ENCODE measurements at regions not wholly inside any gene's neighbourhood (a gene's known extent, or its start where the extent isn't known, plus 50 kb on each side); places are given as distances from the start of the nearest gene placed in this dataset.

- ATAC-seq: no peak
- Histone ChIP-seq H3K27ac (ENCODE audit: low read length) (no peak overlapping the region), H3K9me3 (ENCODE audit: control insufficient read depth, insufficient read depth, low read depth, low read length) (no peaks in the 10 kb centered on the region), H3K4me1 (ENCODE audit: control insufficient read depth, insufficient read depth, low read length) (no peaks in the 10 kb centered on the region), H3K4me3 (ENCODE audit: low read depth in 2 of 2, low read length in 2 of 2) (no peak overlapping the region), H3K36me3 (ENCODE audit: control insufficient read depth, insufficient read depth, low read length) (no peaks in the 10 kb centered on the region), H3K27me3 (ENCODE audit: control insufficient read depth, insufficient read depth, low read length) (no peaks in the 10 kb centered on the region)
- DNase-seq (ENCODE audit: low read depth, low spot score): no peak
- intact Hi-C loops (cut with micrococcal nuclease; ENCODE audit: unreplicated experiment): no loop called here
- ChIA-PET POLR2A (no interaction called here), CTCF (no interaction called here)
- in situ Hi-C loops (cut with HindIII; ENCODE audit: low pct_unique_long_range_greater_than_20kb, low sequenced_read_pairs): no loop called here
- TF ChIP-seq SIN3A (IDR thresholded peaks at IDR 0.05; ENCODE audit: borderline replicate concordance, insufficient read depth, low read depth, low read length): no peak
- no peak for TF ChIP-seq REST (IDR thresholded peaks at IDR 0.05; ENCODE audit: insufficient read depth in 1 of 2, low read depth in 2 of 2, low read length in 1 of 2)
- TF ChIP-seq CTCF (IDR thresholded peaks at IDR 0.05): no peak
- TF ChIP-seq TCF7L2 (IDR thresholded peaks at IDR 0.05; ENCODE audit: low read depth, low read length): no peak
- no peak for TF ChIP-seq POLR2AphosphoS5 (IDR thresholded peaks at IDR 0.05; ENCODE audit: low read depth, low read length)
- no TSS peak for BruUV-seq (replicated peaks)
Observed at GRCh38 chr18:71827301-71827700, 716.8 kb downstream of the CBLN2 start.

GRCh38 chr18:71815305-71815704 is 728.8 kb downstream of the CBLN2 start:
- Histone ChIP-seq H3K4me3 (ENCODE audit: low read depth in 2 of 2, low read length in 2 of 2) (no peak overlapping the region), H3K4me1 (ENCODE audit: control insufficient read depth, insufficient read depth, low read length) (no peaks in the 10 kb centered on the region), H3K27me3 (ENCODE audit: control insufficient read depth, insufficient read depth, low read length) (no peaks in the 10 kb centered on the region), H3K9me3 (ENCODE audit: control insufficient read depth, insufficient read depth, low read depth, low read length) (no peaks in the 10 kb centered on the region), H3K27ac (ENCODE audit: low read length) (no peak overlapping the region), H3K36me3 (ENCODE audit: control insufficient read depth, insufficient read depth, low read length) (no peaks in the 10 kb centered on the region)
- DNase-seq (ENCODE audit: low read depth, low spot score) (no peak), ATAC-seq (no peak)
- no TSS peak for BruUV-seq (replicated peaks)
- intact Hi-C loops (cut with micrococcal nuclease; ENCODE audit: unreplicated experiment): no loop called here
- ChIA-PET POLR2A (no interaction called here), CTCF (no interaction called here)
- TF ChIP-seq POLR2AphosphoS5 (IDR thresholded peaks at IDR 0.05; ENCODE audit: low read depth, low read length): no peak
- TF ChIP-seq REST (IDR thresholded peaks at IDR 0.05; ENCODE audit: insufficient read depth in 1 of 2, low read depth in 2 of 2, low read length in 1 of 2): no peak
- TF ChIP-seq TCF7L2 (IDR thresholded peaks at IDR 0.05; ENCODE audit: low read depth, low read length): no peak
- TF ChIP-seq CTCF (IDR thresholded peaks at IDR 0.05): no peak
- no peak for TF ChIP-seq SIN3A (IDR thresholded peaks at IDR 0.05; ENCODE audit: borderline replicate concordance, insufficient read depth, low read depth, low read length)
- in situ Hi-C loops (cut with HindIII; ENCODE audit: low pct_unique_long_range_greater_than_20kb, low sequenced_read_pairs): no loop called here
